Lung (tissue), 11 donors: ENCODE measurements at regions not wholly inside any gene's neighbourhood (a gene's known extent, or its start where the extent isn't known, plus 50 kb on each side); places are given as distances from the start of the nearest gene placed in this dataset.

Source experiments
- ATAC-seq: fragments of 200-7000 bp; cut with Tn5 transposase; one replicate; pipeline ENCODE4 v1.9.1; 2020; ENCODE audit warnings: moderate number of reproducible peaks; ENCODE audit not compliant: insufficient read depth, low FRiP score
- DNase-seq, 3 donors: peaks; one replicate each; pipeline ENCODE4 v3.0.0-alpha.2; 2013 to 2017
- H3K27ac ChIP-seq, 2 donors: one replicate each; pipeline ENCODE4 v1.5.1; 2013; ENCODE audit warnings: mild to moderate bottlenecking in 2 of 2, moderate library complexity in 2 of 2, control low read depth in 1 of 2, inconsistent platforms in 1 of 2, low read depth in 1 of 2, low read length in 1 of 2
- H3K27me3 ChIP-seq, 3 donors: one replicate each; pipeline ENCODE4 v1.5.1; 2013; ENCODE audit warnings: low read length in 2 of 3; ENCODE audit not compliant: control insufficient read depth in 3 of 3, insufficient read depth in 3 of 3
- H3K36me3 ChIP-seq, 4 donors: one replicate each; pipeline ENCODE4 v1.5.1; 2013; ENCODE audit warnings: low read length in 4 of 4, mild to moderate bottlenecking in 1 of 4, moderate library complexity in 1 of 4; ENCODE audit not compliant: control insufficient read depth in 4 of 4, insufficient read depth in 4 of 4
- H3K4me1 ChIP-seq, 5 donors: one replicate each; pipeline ENCODE4 v1.5.1; 2013; ENCODE audit warnings: low read length in 5 of 5, mild to moderate bottlenecking in 2 of 5, moderate library complexity in 1 of 5; ENCODE audit not compliant: control insufficient read depth in 5 of 5, insufficient read depth in 5 of 5
- H3K4me3 ChIP-seq: one replicate; pipeline ENCODE4 v1.5.1; 2013; ENCODE audit warnings: mild to moderate bottlenecking, control low read depth, moderate library complexity
- H3K9ac ChIP-seq, 2 donors: one replicate each; pipeline ENCODE4 v1.5.1; 2013; ENCODE audit warnings: low read length in 2 of 2, control low read depth in 1 of 2; ENCODE audit not compliant: insufficient read depth in 1 of 2
- H3K9me3 ChIP-seq, 4 donors: one replicate each; pipeline ENCODE4 v1.5.1; 2013; ENCODE audit warnings: low read length in 3 of 4, mild to moderate bottlenecking in 1 of 4, moderate library complexity in 1 of 4; ENCODE audit not compliant: control insufficient read depth in 4 of 4, insufficient read depth in 3 of 4
- WGBS, 2 donors: extraction: QIAGEN DNeasy Blood & Tissue Kit; methylation state at CpG; one replicate each; pipeline ENCODE4 v1.1.7; 2013; 5-methylcytosine and 5-hydroxymethylcytosine counted together
- TF ChIP-seq, protein P1 (sequence below): IDR thresholded peaks from 2 replicates; pipeline ENCODE4 v1.5.1; 2012; ENCODE audit warnings: mild to moderate bottlenecking; ENCODE audit errors: control extremely low read depth, extremely low read depth
- donor health status: control.
- donor health status: control.
- donor health status: Bipolar disorder and iron deficiency.
- donor health status: healthy.
- donor health status: DM: yes; HTN: yes; CAD: no.

DNA sequence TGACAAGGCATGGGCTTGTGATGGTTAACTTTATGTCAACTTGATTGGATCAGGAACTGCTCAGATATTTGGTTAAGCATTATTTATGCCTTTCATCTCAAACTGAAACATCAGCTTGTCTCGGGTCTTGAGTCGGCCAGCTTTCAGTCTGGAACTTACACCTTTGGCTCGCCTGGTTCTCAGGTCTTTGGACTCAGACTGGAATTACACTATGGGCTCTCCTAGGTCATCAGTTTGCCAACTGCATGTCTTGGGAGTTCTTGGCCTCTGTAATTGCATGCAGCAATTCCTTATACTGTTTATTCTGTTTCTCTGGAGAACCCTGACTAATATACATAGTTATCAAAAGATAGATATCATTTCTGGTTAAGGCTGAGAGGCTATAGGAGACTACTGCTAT lies 653.7 kb downstream of the ADGRL2 start:
- Histone ChIP-seq H3K4me1 (no peaks in the 10 kb centered on the region), H3K36me3 (no peaks in the 10 kb centered on the region), H3K4me3 (no peak overlapping the region), H3K27me3 (no peaks in the 10 kb centered on the region), H3K9ac (no peak overlapping the region), H3K9me3 (peaks cover 0 to 4% (median 1%) of the 10 kb centered on the region in 4 donors), H3K27ac (no peak overlapping the region)
- DNase-seq (no peak), ATAC-seq (no peak)
- 92 to 96% methylated on average over 3 of the region's 3 CpGs for WGBS, 2 donors
- TF ChIP-seq, protein P1, sequence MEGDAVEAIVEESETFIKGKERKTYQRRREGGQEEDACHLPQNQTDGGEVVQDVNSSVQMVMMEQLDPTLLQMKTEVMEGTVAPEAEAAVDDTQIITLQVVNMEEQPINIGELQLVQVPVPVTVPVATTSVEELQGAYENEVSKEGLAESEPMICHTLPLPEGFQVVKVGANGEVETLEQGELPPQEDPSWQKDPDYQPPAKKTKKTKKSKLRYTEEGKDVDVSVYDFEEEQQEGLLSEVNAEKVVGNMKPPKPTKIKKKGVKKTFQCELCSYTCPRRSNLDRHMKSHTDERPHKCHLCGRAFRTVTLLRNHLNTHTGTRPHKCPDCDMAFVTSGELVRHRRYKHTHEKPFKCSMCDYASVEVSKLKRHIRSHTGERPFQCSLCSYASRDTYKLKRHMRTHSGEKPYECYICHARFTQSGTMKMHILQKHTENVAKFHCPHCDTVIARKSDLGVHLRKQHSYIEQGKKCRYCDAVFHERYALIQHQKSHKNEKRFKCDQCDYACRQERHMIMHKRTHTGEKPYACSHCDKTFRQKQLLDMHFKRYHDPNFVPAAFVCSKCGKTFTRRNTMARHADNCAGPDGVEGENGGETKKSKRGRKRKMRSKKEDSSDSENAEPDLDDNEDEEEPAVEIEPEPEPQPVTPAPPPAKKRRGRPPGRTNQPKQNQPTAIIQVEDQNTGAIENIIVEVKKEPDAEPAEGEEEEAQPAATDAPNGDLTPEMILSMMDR: no peak

DNA sequence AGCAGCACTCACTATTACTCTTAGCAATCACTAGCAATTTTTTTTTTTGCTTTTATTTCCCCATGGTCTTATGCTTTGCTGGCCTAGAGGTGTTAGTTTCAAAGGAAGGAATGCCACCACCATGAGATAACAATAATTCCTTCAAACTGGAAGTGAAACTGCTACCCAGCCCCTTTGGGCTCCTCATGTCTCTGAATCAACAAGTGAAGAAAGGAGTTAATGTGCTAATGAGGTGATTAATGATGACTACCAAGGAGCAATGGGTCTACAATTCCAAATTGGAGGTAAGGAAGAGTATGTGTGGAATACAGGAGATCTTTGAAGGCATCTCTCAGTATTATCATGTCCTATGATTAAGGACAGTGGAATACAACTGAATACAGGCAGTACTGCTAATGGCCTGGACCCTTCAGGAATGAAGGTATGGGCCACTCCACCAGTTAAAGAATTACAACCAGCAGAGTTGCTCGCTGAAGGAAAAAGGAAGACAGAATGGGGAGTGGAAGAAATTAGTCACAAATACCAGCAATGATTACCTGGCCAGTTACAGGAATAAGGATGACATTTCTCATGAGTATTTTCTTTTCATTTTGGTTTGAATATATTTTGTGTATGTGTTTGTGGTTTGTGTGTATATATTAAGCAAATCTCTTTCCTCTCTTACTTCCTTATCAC lies 652.9 kb downstream of the ADGRL2 start:
- Histone ChIP-seq H3K9me3 (peaks cover 0 to 4% (median 1%) of the 10 kb centered on the region in 4 donors), H3K4me1 (no peaks in the 10 kb centered on the region), H3K9ac (no peak overlapping the region), H3K27me3 (no peaks in the 10 kb centered on the region), H3K27ac (no peak overlapping the region), H3K4me3 (no peak overlapping the region), H3K36me3 (no peaks in the 10 kb centered on the region)
- ATAC-seq: no peak
- TF ChIP-seq, protein P1: no peak
- 87 to 89% methylated on average over 1 of the region's 1 CpG for WGBS, 2 donors
- DNase-seq: no peak

DNA sequence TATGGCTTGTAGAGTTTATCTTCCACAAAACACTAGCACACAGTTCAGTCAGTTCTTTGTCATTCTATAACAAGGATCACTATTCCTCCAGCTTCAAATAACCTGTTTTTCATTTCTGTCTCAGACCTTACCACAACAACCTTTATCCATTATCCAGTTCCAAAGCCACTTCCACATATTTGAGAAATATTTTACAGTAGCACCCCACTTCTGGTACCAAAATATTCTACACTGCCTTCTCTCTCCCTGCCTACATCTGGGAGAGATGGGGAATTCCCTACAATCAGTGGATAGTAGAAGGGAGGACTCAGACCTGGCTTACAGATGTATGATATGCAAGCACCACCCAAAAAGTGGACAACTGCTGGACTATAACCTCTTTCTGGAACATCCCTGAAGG lies 651.4 kb downstream of the ADGRL2 start:
- H3K27me3 ChIP-seq: no peaks in the 10 kb centered on the region
- H3K27ac ChIP-seq: no peak overlapping the region
- H3K4me1 ChIP-seq: no peaks in the 10 kb centered on the region
- ATAC-seq (no peak), DNase-seq (no peak)
- H3K9me3 ChIP-seq: peaks cover 0 to 7% (median 1%) of the 10 kb centered on the region in 4 donors
- H3K36me3 ChIP-seq: no peaks in the 10 kb centered on the region
- TF ChIP-seq, protein P1: no peak
- no peak overlapping the region for H3K4me3 ChIP-seq
- no peak overlapping the region for H3K9ac ChIP-seq

DNA sequence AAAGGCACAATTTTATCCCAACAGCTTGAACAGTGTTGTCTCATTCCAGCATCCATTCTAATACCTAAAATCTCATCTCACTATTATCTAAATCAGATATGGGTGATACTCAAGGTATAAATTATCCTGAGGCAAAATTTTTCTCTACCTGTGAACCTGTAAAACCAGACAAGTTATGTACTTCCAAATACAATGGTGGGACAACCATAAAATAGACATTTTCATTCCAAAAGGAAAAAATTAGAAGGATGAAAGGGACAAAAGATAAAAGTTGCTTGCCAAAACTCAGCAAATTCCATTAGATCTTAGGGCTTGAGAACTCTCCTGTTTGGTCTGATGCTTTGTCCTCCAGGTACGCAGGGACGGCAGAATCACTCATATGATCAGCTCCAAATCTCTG lies 650.5 kb downstream of the ADGRL2 start:
- WGBS, 2 donors: 88 to 98% methylated on average over 2 of the region's 2 CpGs
- Histone ChIP-seq H3K27ac (no peak overlapping the region), H3K9me3 (peaks cover 0 to 7% (median 1%) of the 10 kb centered on the region in 4 donors), H3K4me1 (peaks cover 0 to 2% (median 0%) of the 10 kb centered on the region in 5 donors), H3K27me3 (no peaks in the 10 kb centered on the region), H3K4me3 (no peak overlapping the region), H3K9ac (no peak overlapping the region), H3K36me3 (no peaks in the 10 kb centered on the region)
- ATAC-seq: no peak
- no peak for DNase-seq
- TF ChIP-seq, protein P1: no peak
